GM18858 (cell line): ENCODE measurements at regions not wholly inside any gene's neighbourhood (a gene's known extent, or its start where the extent isn't known, plus 50 kb on each side); places are given as distances from the start of the nearest gene placed in this dataset.
"Not testable (repeated sequence)": the region's sequence is repeated elsewhere in the genome, so short reads cannot be mapped to it uniquely, and the experiment has no call there.

Experiments used
- ATAC-seq: cut with Tn5 transposase; IDR thresholded peaks from one replicate; pipeline ENCODE4 v1.9.1; 2021; ENCODE audit not compliant: unreplicated experiment

DNA sequence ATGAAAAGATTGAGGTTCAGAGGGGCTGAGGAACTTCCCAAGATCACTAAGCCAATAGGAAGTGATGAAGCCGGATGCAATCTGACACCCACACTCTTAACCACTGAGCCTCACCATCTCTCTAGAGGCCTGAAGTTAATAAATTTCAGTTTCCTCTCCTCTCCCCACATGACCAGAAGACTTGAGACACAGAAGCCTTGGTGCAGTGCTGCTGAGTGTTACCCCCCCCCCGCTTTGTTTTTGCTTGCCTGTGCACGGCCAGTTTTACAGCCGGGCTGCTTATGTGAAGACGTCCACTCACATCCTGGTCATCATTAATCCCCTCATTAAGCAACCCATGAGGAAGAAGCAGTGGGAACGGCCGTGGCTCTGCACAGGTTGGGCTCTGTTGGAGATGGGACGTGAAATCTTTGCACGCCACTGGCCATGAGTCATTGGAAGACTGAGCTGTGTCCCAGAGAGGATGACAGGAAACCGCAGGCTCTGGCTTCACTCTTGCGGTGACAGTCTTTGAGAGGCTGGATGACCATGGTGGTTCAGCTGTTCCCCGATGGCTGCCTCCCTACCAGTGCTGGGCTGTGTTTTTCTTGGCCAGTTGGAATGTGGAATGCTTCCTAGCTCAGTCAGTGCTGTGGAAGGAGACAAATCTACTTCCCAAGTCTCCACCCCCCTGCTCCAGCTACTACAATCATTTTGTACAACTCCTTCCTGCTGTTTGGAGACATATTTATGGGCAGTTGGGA lies 232.6 kb upstream of the LRTM1 start:
- ATAC-seq = peak; percentile 92

GRCh38 chr3:55159711-55160110 lies 231.9 kb upstream of the LRTM1 start:
- ATAC-seq = no peak

GRCh38 chr3:55159016-55159415 lies 231.2 kb upstream of the LRTM1 start:
- no peak for ATAC-seq

DNA sequence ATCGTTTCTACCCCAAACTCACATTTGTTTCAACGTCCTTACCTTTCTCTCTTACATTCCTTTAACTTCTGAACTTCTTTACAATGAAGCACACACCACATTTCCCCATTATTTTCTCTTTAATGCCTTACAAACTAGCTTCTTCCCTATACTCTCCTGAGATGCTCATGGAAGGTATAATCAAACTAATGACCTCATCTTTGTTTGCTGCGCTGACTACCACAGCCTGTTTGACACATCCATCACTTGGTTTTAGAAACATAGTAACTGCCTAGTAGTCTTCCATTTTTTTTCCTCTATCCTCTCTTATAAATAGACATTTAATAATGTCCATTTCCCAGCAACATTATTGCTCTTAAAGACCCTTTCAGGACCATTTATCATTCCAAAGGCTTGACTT lies 230.5 kb upstream of the LRTM1 start:
- ATAC-seq = no peak

- ATAC-seq = no peak
Observed at GRCh38 chr3:55157731-55158130, 229.9 kb upstream of the LRTM1 start.

- no peak for ATAC-seq
Observed at GRCh38 chr3:55156851-55157650, 229.2 kb upstream of the LRTM1 start.

DNA sequence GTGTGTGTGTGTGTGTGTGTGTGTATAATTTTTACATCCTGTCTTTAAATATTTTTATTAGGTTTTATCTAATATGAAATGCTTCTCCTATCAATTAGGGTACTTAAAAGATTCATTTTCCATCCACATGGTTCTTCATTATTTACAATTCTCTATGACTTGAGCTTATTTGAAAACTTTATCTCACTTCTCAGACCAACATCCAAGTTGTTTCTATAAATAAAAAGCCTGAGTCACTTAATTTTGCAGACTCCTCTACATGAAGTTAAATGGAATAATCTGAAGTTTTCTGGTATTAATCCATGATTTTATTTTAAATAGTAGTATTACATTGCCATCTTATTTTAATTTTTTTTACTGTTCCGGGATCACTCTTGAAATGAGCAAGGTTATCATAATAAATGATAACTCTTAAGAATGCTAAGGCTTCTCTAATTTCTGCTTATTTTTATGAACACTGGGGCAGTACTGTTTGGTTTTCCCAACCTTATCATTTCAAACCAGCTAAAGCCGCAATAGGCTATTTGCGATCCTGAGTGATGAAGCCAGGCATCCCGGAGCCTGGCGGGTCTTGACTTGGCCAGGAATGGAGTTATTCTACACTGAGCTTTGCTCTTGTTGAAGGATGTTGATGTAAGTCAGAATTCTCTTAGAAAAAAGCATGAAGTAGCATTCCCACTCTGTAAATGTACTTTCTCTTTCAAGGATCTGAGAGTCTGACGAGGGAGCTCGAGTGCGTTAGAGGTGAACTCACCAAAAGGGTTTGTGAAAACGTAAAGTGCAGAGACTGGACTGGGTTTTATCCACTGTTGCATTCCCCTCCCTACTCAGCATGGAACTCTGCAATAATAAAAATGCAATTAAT lies 220.2 kb upstream of the LRTM1 start:
- no peak for ATAC-seq

DNA sequence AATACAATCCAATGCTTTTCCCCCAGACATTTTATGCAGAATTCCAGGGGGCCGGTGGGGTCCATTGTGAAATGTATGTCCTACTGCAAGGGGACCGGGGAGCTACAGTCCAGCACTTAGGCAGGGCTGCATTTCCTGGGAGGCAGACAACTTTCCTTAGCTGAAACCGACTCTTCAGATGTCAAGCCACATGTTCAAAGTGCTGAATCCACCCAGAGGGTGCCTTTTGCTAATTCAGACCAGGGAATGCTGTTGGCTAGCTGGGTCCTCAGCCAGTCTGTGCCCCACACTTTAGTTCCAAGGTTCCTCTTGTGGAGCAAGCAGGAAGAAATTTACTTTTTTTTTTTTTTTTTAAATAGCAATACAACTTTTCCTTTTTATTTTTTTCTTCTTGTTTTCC lies 219.5 kb upstream of the LRTM1 start:
- ATAC-seq = no peak

- no peak for ATAC-seq
Observed at GRCh38 chr3:55146216-55146615, 218.4 kb upstream of the LRTM1 start.

- ATAC-seq = no peak
Observed at GRCh38 chr3:55144015-55144673, 216.3 kb upstream of the LRTM1 start.

GRCh38 chr3:55143336-55143735 lies 215.5 kb upstream of the LRTM1 start:
- no peak for ATAC-seq

- not testable (repeated sequence) for ATAC-seq
Observed at GRCh38 chr3:55136291-55136690, 208.4 kb upstream of the LRTM1 start.

- no peak for ATAC-seq
Observed at GRCh38 chr3:55128225-55128823, 200.5 kb upstream of the LRTM1 start.

GRCh38 chr3:55127565-55127964 lies 199.7 kb upstream of the LRTM1 start:
- ATAC-seq = no peak

GRCh38 chr3:55124371-55124770 lies 196.5 kb upstream of the LRTM1 start:
- no peak for ATAC-seq
